ENCODE measurements at regions not wholly inside any gene's neighbourhood (a gene's known extent, or its start where the extent isn't known, plus 50 kb on each side); places are given as distances from the start of the nearest gene placed in this dataset.

- TF ChIP-seq STAT5A (IDR thresholded peaks at IDR 0.05; ENCODE audit: borderline replicate concordance, low read length) = no peak
- TF ChIP-seq CHD4 (IDR thresholded peaks at IDR 0.05; ENCODE audit: insufficient read depth, insufficient replicate concordance, low read depth, low read length, poor library complexity, severe bottlenecking) = no peak
- TF ChIP-seq THRA (IDR thresholded peaks at IDR 0.05) = no peak
- TF ChIP-seq SMC3 (conservative IDR thresholded peaks at IDR 0.05; ENCODE audit: insufficient read depth, low read depth, low read length) = no peak
- no peak for TF ChIP-seq GTF3C2 (IDR thresholded peaks at IDR 0.05; ENCODE audit: borderline replicate concordance, extremely low read depth, insufficient read length)
Measured at GRCh38 chr16:47026947-47027346, 53.5 kb upstream of the DNAJA2 start.
